IMR-90 (cell line): ENCODE measurements at regions not wholly inside any gene's neighbourhood (a gene's known extent, or its start where the extent isn't known, plus 50 kb on each side); places are given as distances from the start of the nearest gene placed in this dataset.

Source experiments
- ATAC-seq: fragments of 200-7000 bp; cut with Tn5 transposase; 2 replicates; pipeline ENCODE4 v1.9.1; 2020; ENCODE audit warnings: low read depth, mild to moderate bottlenecking, moderate library complexity
- BruUV-seq: library from RNA; stranded (reverse); fragments of 400-500 nt; replicated peaks from 2 replicates; lab custom pipeline; 2021; lab: Mats Ljungman, UMichigan
- CTCF ChIA-PET: fragments of 300-600 bp; formaldehyde crosslinking; extraction: SDS; loops from one replicate; lab custom pipeline; 2021; ENCODE audit warnings: antibody characterized with exemption; lab: Yijun Ruan, JAX
- POLR2A ChIA-PET: fragments of 300-600 bp; sonication (Branson Sonifier 250); formaldehyde crosslinking; loops from one replicate; lab custom pipeline; 2022; ENCODE audit warnings: antibody characterized with exemption; ENCODE audit not compliant: unreplicated experiment; lab: Charles Lee
- DNase-seq: peaks from one replicate; pipeline ENCODE4 v3.0.0; 2013
- H2AFZ ChIP-seq: replicated peaks from 2 replicates; pipeline ENCODE3; 2013; ENCODE audit warnings: low read length, mild to moderate bottlenecking; ENCODE audit not compliant: poor library complexity
- H2AK5ac ChIP-seq: 2 replicates; pipeline ENCODE4 v1.6.1; 2013; ENCODE audit warnings: low read depth, low read length, inconsistent platforms
- H2AK9ac ChIP-seq: replicated peaks from 2 replicates; pipeline ENCODE3; 2013; ENCODE audit warnings: mild to moderate bottlenecking, low read depth, low read length, moderate library complexity; ENCODE audit not compliant: poor library complexity
- H2BK120ac ChIP-seq: 2 replicates; pipeline ENCODE4 v1.6.1; 2013; ENCODE audit warnings: low read depth, low read length, inconsistent platforms
- H2BK15ac ChIP-seq: 3 replicates; pipeline ENCODE4 v1.6.1; 2013; ENCODE audit warnings: low read depth, low read length, inconsistent platforms
- H2BK20ac ChIP-seq: 2 replicates; pipeline ENCODE4 v1.6.1; 2013; ENCODE audit warnings: low read depth, mild to moderate bottlenecking, inconsistent platforms, low read length, moderate library complexity
- H2BK5ac ChIP-seq: 2 replicates; pipeline ENCODE4 v1.6.1; 2013; ENCODE audit warnings: mild to moderate bottlenecking, low read depth, low read length, inconsistent platforms; ENCODE audit not compliant: poor library complexity, severe bottlenecking
- H3K14ac ChIP-seq: replicated peaks from 2 replicates; pipeline ENCODE4 v1.6.1; 2013; ENCODE audit warnings: low read depth, low read length, inconsistent platforms
- H3K18ac ChIP-seq: 2 replicates; pipeline ENCODE4 v1.6.1; 2013; ENCODE audit warnings: low read depth, low read length, control low read depth
- H3K23ac ChIP-seq: 2 replicates; pipeline ENCODE4 v1.6.1; 2013; ENCODE audit warnings: low read depth, low read length, inconsistent platforms
- H3K27ac ChIP-seq: 2 replicates; pipeline ENCODE4 v1.5.1; 2013; ENCODE audit warnings: mild to moderate bottlenecking, control low read depth, low read length; ENCODE audit not compliant: insufficient read depth
- H3K27me3 ChIP-seq: 2 replicates; pipeline ENCODE4 v1.6.1; 2013; ENCODE audit warnings: low read length; ENCODE audit not compliant: control insufficient read depth, insufficient read depth
- H3K36me3 ChIP-seq: 2 replicates; pipeline ENCODE4 v1.6.1; 2013; ENCODE audit warnings: low read length, mixed read lengths; ENCODE audit not compliant: control insufficient read depth, insufficient read depth
- H3K4ac ChIP-seq: 2 replicates; pipeline ENCODE4 v1.6.1; 2013; ENCODE audit warnings: low read depth, low read length, inconsistent platforms
- H3K4me1 ChIP-seq: 2 replicates; pipeline ENCODE4 v1.6.1; 2013; ENCODE audit warnings: low read length, mixed read lengths; ENCODE audit not compliant: control insufficient read depth, insufficient read depth
- H3K4me2 ChIP-seq: 2 replicates; pipeline ENCODE4 v1.6.1; 2013; ENCODE audit warnings: low read depth, mild to moderate bottlenecking, control low read depth, low read length, moderate library complexity
- H3K4me3 ChIP-seq: 2 replicates; pipeline ENCODE4 v1.5.1; 2013; ENCODE audit warnings: low read depth, mild to moderate bottlenecking, control low read depth, low read length, moderate library complexity; ENCODE audit not compliant: insufficient read depth
- H3K56ac ChIP-seq: 2 replicates; pipeline ENCODE4 v1.6.1; 2013; ENCODE audit warnings: low read length, inconsistent platforms; ENCODE audit not compliant: insufficient read depth; ENCODE audit errors: extremely low read depth
- H3K79me1 ChIP-seq, 2 experiments: 2 replicates each; pipeline ENCODE4 v1.6.1; 2013; ENCODE audit warnings: low read length in 2 of 2, inconsistent platforms in 1 of 2, low read depth in 1 of 2
- H3K9ac ChIP-seq: 2 replicates; pipeline ENCODE4 v1.6.1; 2013; ENCODE audit warnings: low read depth, low read length, control low read depth
- H3K9me1 ChIP-seq: 2 replicates; pipeline ENCODE4 v1.6.1; 2013; ENCODE audit warnings: low read length, inconsistent platforms; ENCODE audit not compliant: insufficient read depth
- H3K9me3 ChIP-seq: 2 replicates; pipeline ENCODE4 v1.6.1; 2013; ENCODE audit warnings: low read length; ENCODE audit not compliant: control insufficient read depth, insufficient read depth
- H4K20me1 ChIP-seq: 2 replicates; pipeline ENCODE4 v1.6.1; 2013; ENCODE audit warnings: low read length, inconsistent platforms; ENCODE audit not compliant: insufficient read depth
- H4K5ac ChIP-seq: 2 replicates; pipeline ENCODE4 v1.6.1; 2013; ENCODE audit warnings: mild to moderate bottlenecking, low read depth, low read length, control low read depth
- H4K8ac ChIP-seq, 2 experiments: 2 replicates each; pipeline ENCODE4 v1.6.1; 2013; ENCODE audit warnings: low read depth in 2 of 2, low read length in 2 of 2, control low read depth in 1 of 2, inconsistent platforms in 1 of 2
- H4K91ac ChIP-seq: 2 replicates; pipeline ENCODE4 v1.6.1; 2013; ENCODE audit warnings: low read depth, low read length, inconsistent platforms; ENCODE audit not compliant: insufficient read depth
- BHLHE40 ChIP-seq: fragments of 150-350 bp; IDR thresholded peaks from 2 replicates; pipeline ENCODE4 v1.6.1; 2016; ENCODE audit warnings: mild to moderate bottlenecking, low read depth, low read length
- CEBPB ChIP-seq: IDR thresholded peaks from 2 replicates; pipeline ENCODE4 v1.6.1; 2012; ENCODE audit warnings: low read depth, low read length, improper control_type of control experiment
- CHD1 ChIP-seq: IDR thresholded peaks from 2 replicates; pipeline ENCODE4 v1.6.1; 2012; ENCODE audit warnings: low read depth, low read length, improper control_type of control experiment
- CTCF ChIP-seq: conservative IDR thresholded peaks from 2 replicates; pipeline ENCODE4 v1.5.1; 2012; ENCODE audit warnings: mild to moderate bottlenecking, low read depth, low read length, improper control_type of control experiment
- ELK1 ChIP-seq: fragments of 150-350 bp; IDR thresholded peaks from 2 replicates; pipeline ENCODE4 v1.6.1; 2016; ENCODE audit warnings: low read depth, mild to moderate bottlenecking, low read length, moderate library complexity, borderline replicate concordance
- FOS ChIP-seq: fragments of 150-350 bp; IDR thresholded peaks from 2 replicates; pipeline ENCODE4 v1.6.1; 2016; ENCODE audit warnings: low read depth, low read length
- MAZ ChIP-seq: IDR thresholded peaks from 2 replicates; pipeline ENCODE4 v1.6.1; 2012; ENCODE audit warnings: low read depth, mild to moderate bottlenecking, low read length, improper control_type of control experiment, moderate library complexity, borderline replicate concordance
- MXI1 ChIP-seq: IDR thresholded peaks from 2 replicates; pipeline ENCODE4 v1.6.1; 2012; ENCODE audit warnings: low read depth, mild to moderate bottlenecking, low read length, moderate library complexity, borderline replicate concordance
- POLR2A ChIP-seq: IDR thresholded peaks from 2 replicates; pipeline ENCODE4 v1.6.1; 2012; ENCODE audit warnings: mild to moderate bottlenecking, low read depth, low read length
- RAD21 ChIP-seq: IDR thresholded peaks from 2 replicates; pipeline ENCODE4 v1.6.1; 2012; ENCODE audit warnings: low read length, improper control_type of control experiment
- SMC3 ChIP-seq: fragments of 150-350 bp; IDR thresholded peaks from 2 replicates; pipeline ENCODE4 v1.6.1; 2016; ENCODE audit warnings: low read depth, mild to moderate bottlenecking, antibody characterized with exemption, low read length, moderate library complexity
- WGBS, 2 experiments: methylation state at CpG; one replicate each; pipeline versions ENCODE4 v1.1.5 to v1.1.7; 2013; ENCODE audit warnings: missing lambda C conversion rate in 2 of 2; ENCODE audit not compliant: insufficient read length in 1 of 2; ENCODE audit errors: extremely low coverage in 2 of 2; 5-methylcytosine and 5-hydroxymethylcytosine counted together
- dilution Hi-C: fragments of 300-500 bp; cut with HindIII; formaldehyde crosslinking; loops from one replicate; pipeline ENCODE4 v1.14.3; 2018; ENCODE audit warnings: low sequenced_read_pairs; ENCODE audit not compliant: unreplicated experiment
- in situ Hi-C: fragments of 300-500 bp; cut with MboI; formaldehyde crosslinking; loops from 3 replicates; pipeline ENCODE4 v1.14.3; 2019; ENCODE audit warnings: low sequenced_read_pairs, inconsistent platforms, mixed read lengths
- intact Hi-C: fragments of 100-400 bp; cut with micrococcal nuclease; formaldehyde crosslinking; loops from 2 replicates; pipeline ENCODE4 v1.10.0; 2022
- TF ChIP-seq, protein P1 (sequence below): fragments of 150-350 bp; IDR thresholded peaks from 2 replicates; pipeline ENCODE4 v1.6.1; 2017; ENCODE audit warnings: mild to moderate bottlenecking, antibody characterized with exemption, low read length, low read depth

DNA sequence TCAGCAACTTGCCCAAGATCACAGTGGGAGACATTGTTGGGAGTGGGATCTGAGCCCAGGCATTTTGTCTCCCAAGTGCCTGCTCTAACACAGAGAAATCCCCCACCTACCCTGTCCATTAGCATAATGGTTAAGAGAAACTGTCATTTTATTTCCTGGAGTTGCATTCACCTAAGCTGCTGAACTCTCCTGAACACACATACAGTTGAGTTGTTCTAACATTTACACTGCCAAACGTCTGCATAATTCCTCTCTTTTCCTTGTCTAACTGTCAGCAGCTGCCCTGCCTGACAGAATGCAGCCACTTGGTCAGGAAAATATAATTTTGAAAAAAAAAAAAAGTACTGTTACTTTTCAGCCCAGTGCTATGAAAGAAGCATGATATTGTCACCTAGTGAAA lies 396.3 kb upstream of the PIK3C3 start:
- Histone ChIP-seq H4K8ac (no peak overlapping the region), H4K91ac (no peak overlapping the region), H3K4ac (no peak overlapping the region), H2AFZ (no peak overlapping the region), H2BK5ac (no peak overlapping the region), H2BK120ac (no peak overlapping the region), H3K27ac (no peak overlapping the region), H2BK20ac (no peak overlapping the region), H3K27me3 (no peaks in the 10 kb centered on the region), H2AK5ac (no peak overlapping the region), H4K20me1 (no peaks in the 10 kb centered on the region), H3K36me3 (no peaks in the 10 kb centered on the region), H3K4me1 (no peaks in the 10 kb centered on the region), H3K9me3 (no peaks in the 10 kb centered on the region), H3K79me1 (no peaks in the 10 kb centered on the region), H3K9me1 (no peaks in the 10 kb centered on the region), H3K4me2 (no peak overlapping the region), H3K14ac (no peak overlapping the region), H3K56ac (no peak overlapping the region), H2BK15ac (no peak overlapping the region), H3K23ac (no peak overlapping the region), H4K5ac (no peak overlapping the region), H3K9ac (no peak overlapping the region), H2AK9ac (no peak overlapping the region), H3K4me3 (no peak overlapping the region), H3K18ac (no peak overlapping the region)
- no peak for ATAC-seq
- DNase-seq, result no peak
- ChIA-PET CTCF (no interaction called here), POLR2A (no interaction called here)
- dilution Hi-C loops (no loop called here), in situ Hi-C loops (no loop called here), intact Hi-C loops (no loop called here)
- TF ChIP-seq CEBPB (no peak), RAD21 (no peak), MXI1 (no peak), POLR2A (no peak), MAZ (no peak), CHD1 (no peak), BHLHE40 (no peak), CTCF (no peak), FOS (no peak), SMC3 (no peak), ELK1 (no peak)
- TF ChIP-seq, protein P1, sequence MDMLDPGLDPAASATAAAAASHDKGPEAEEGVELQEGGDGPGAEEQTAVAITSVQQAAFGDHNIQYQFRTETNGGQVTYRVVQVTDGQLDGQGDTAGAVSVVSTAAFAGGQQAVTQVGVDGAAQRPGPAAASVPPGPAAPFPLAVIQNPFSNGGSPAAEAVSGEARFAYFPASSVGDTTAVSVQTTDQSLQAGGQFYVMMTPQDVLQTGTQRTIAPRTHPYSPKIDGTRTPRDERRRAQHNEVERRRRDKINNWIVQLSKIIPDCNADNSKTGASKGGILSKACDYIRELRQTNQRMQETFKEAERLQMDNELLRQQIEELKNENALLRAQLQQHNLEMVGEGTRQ, result no peak
- no CpG with 5 or more reads among the region's 1 CpG for WGBS, 2 experiments
- BruUV-seq, result no TSS peak
